ENCODE measurements at regions not wholly inside any gene's neighbourhood (a gene's known extent, or its start where the extent isn't known, plus 50 kb on each side); places are given as distances from the start of the nearest gene placed in this dataset.

DNA sequence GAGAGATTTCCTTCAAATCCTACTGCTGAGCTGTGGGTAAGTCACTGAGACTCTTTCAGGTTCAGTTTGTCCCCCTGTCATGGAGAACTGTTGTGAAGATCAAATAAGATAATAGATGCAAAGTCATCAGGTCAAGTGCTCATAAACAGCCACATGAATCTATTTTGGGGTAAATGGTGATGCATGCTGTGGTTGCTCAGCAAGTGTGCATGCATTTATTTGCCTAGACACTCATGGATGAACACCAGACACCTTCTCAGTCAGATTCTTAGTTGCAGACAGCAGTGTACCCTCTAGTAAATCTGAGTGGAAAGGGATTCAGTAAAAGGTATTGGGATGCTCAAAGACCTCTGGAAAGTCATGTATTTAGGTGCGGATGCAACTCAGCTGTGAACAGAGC, 168.0 kb upstream of the FOXA2 start:
- no peak for TF ChIP-seq CTCF (IDR thresholded peaks at IDR 0.05)
- TF ChIP-seq ZFX (IDR thresholded peaks at IDR 0.05; ENCODE audit: borderline replicate concordance), result no peak
